ENCODE measurements at regions not wholly inside any gene's neighbourhood (a gene's known extent, or its start where the extent isn't known, plus 50 kb on each side); places are given as distances from the start of the nearest gene placed in this dataset.

DNA sequence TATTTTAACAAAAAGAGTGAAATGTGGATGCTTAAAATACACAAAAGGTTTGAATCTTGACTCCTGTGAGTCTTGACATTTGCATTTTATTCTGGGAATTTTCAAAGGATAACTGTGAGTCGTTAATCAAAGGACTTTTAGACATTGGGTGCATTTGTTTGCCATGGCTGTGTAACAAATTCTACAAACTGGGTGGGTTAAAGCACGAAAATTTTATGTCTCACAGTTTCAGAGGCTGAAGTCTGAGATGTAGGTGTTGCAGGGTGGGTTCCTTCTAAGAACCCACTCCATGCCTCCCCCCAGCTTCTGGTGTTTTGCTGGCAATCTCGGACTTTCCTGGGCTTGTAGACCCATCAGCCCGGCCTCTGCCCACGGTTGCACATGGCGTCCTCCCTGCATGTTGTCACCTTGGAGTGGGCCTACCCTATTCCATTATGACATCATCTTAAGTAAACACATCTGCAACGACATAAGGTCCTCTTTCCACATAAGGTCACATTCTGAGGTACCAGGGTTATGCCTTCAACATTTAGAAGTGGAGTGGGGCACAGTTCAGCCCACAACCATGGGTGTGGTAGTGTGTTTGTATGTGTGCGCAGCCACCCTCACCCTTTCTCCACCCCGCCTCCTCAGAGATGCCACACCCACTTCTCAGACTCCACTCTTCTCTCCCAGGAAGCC lies 113.1 kb downstream of the FOXA2 start (continued):
- TF ChIP-seq, protein P1, sequence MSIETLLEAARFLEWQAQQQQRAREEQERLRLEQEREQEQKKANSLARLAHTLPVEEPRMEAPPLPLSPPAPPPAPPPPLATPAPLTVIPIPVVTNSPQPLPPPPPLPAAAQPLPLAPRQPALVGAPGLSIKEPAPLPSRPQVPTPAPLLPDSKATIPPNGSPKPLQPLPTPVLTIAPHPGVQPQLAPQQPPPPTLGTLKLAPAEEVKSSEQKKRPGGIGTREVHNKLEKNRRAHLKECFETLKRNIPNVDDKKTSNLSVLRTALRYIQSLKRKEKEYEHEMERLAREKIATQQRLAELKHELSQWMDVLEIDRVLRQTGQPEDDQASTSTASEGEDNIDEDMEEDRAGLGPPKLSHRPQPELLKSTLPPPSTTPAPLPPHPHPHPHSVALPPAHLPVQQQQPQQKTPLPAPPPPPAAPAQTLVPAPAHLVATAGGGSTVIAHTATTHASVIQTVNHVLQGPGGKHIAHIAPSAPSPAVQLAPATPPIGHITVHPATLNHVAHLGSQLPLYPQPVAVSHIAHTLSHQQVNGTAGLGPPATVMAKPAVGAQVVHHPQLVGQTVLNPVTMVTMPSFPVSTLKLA (conservative IDR thresholded peaks at IDR 0.05), result 0 out of 4 replicates have a peak, but pooled peaks of 1 of the 2 experiments have one; percentile 35
- peak; percentile 87 for TF ChIP-seq ATF7 (IDR thresholded peaks at IDR 0.05)
- TF ChIP-seq, protein P2, sequence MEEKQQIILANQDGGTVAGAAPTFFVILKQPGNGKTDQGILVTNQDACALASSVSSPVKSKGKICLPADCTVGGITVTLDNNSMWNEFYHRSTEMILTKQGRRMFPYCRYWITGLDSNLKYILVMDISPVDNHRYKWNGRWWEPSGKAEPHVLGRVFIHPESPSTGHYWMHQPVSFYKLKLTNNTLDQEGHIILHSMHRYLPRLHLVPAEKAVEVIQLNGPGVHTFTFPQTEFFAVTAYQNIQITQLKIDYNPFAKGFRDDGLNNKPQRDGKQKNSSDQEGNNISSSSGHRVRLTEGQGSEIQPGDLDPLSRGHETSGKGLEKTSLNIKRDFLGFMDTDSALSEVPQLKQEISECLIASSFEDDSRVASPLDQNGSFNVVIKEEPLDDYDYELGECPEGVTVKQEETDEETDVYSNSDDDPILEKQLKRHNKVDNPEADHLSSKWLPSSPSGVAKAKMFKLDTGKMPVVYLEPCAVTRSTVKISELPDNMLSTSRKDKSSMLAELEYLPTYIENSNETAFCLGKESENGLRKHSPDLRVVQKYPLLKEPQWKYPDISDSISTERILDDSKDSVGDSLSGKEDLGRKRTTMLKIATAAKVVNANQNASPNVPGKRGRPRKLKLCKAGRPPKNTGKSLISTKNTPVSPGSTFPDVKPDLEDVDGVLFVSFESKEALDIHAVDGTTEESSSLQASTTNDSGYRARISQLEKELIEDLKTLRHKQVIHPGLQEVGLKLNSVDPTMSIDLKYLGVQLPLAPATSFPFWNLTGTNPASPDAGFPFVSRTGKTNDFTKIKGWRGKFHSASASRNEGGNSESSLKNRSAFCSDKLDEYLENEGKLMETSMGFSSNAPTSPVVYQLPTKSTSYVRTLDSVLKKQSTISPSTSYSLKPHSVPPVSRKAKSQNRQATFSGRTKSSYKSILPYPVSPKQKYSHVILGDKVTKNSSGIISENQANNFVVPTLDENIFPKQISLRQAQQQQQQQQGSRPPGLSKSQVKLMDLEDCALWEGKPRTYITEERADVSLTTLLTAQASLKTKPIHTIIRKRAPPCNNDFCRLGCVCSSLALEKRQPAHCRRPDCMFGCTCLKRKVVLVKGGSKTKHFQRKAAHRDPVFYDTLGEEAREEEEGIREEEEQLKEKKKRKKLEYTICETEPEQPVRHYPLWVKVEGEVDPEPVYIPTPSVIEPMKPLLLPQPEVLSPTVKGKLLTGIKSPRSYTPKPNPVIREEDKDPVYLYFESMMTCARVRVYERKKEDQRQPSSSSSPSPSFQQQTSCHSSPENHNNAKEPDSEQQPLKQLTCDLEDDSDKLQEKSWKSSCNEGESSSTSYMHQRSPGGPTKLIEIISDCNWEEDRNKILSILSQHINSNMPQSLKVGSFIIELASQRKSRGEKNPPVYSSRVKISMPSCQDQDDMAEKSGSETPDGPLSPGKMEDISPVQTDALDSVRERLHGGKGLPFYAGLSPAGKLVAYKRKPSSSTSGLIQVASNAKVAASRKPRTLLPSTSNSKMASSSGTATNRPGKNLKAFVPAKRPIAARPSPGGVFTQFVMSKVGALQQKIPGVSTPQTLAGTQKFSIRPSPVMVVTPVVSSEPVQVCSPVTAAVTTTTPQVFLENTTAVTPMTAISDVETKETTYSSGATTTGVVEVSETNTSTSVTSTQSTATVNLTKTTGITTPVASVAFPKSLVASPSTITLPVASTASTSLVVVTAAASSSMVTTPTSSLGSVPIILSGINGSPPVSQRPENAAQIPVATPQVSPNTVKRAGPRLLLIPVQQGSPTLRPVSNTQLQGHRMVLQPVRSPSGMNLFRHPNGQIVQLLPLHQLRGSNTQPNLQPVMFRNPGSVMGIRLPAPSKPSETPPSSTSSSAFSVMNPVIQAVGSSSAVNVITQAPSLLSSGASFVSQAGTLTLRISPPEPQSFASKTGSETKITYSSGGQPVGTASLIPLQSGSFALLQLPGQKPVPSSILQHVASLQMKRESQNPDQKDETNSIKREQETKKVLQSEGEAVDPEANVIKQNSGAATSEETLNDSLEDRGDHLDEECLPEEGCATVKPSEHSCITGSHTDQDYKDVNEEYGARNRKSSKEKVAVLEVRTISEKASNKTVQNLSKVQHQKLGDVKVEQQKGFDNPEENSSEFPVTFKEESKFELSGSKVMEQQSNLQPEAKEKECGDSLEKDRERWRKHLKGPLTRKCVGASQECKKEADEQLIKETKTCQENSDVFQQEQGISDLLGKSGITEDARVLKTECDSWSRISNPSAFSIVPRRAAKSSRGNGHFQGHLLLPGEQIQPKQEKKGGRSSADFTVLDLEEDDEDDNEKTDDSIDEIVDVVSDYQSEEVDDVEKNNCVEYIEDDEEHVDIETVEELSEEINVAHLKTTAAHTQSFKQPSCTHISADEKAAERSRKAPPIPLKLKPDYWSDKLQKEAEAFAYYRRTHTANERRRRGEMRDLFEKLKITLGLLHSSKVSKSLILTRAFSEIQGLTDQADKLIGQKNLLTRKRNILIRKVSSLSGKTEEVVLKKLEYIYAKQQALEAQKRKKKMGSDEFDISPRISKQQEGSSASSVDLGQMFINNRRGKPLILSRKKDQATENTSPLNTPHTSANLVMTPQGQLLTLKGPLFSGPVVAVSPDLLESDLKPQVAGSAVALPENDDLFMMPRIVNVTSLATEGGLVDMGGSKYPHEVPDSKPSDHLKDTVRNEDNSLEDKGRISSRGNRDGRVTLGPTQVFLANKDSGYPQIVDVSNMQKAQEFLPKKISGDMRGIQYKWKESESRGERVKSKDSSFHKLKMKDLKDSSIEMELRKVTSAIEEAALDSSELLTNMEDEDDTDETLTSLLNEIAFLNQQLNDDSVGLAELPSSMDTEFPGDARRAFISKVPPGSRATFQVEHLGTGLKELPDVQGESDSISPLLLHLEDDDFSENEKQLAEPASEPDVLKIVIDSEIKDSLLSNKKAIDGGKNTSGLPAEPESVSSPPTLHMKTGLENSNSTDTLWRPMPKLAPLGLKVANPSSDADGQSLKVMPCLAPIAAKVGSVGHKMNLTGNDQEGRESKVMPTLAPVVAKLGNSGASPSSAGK (IDR thresholded peaks at IDR 0.05), result peak; percentile 25; the same call in 1 of the 2 replicates

All from K562 (cell line).